ENCODE measurements at regions not wholly inside any gene's neighbourhood (a gene's known extent, or its start where the extent isn't known, plus 50 kb on each side); places are given as distances from the start of the nearest gene placed in this dataset.
"Not testable (repeated sequence)": the region's sequence is repeated elsewhere in the genome, so short reads cannot be mapped to it uniquely, and the experiment has no call there.

GRCh38 chr3:146746190-146746589, 141.0 kb upstream of the PLSCR5 start:
- DNase-seq: peak in 1 of 2 experiments; percentile 29

DNA sequence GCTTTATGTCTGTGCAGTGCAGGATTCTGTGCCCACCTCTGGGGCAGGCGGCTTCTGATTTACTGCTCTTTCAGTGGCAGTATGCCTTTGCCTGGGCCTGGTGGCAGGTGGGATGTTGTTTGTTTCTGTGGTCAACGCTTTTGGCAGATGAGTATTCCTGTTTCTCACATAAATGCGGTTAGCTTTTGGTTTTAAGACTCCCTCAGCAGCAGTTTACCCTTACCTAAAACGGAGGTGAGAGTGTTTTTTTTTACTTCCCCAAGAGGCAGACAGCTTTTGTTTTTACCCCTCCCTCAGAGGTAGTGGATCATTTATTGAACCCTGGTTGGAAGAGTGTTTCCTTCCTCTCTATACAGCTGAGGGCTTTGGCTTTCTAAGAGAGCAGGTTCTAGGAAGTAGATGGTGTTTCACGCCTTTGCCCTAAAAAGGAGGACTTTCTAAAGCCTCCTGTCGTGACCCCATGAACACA, 134.1 kb upstream of the PLSCR5 start:
- DNase-seq: no peak

- no peak for DNase-seq
Measured at GRCh38 chr3:146732325-146732724, 127.2 kb upstream of the PLSCR5 start.

DNA sequence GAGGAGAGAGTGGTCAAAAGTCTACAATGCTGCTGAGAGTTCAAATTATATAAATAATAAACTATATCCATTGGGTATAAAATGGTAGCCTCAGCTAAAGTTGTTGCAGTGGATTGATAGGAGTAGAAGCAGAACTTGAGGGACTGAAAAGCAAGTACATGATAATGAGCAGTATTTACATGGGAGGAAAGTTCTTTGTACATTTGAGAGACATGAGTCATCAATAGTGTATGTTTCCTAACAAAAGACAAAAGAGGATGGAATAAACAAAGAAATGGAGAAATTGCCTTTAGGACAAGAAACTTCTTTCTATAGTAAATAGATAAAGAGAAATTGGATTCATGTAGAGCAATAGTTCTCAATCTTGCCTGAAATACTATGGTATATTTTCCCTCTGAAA, 110.0 kb upstream of the PLSCR5 start:
- DNase-seq: no peak

GRCh38 chr3:146712806-146713205, 107.7 kb upstream of the PLSCR5 start:
- no peak for DNase-seq

- no peak for DNase-seq
Measured at GRCh38 chr3:146709969-146710368, 104.8 kb upstream of the PLSCR5 start.

DNA sequence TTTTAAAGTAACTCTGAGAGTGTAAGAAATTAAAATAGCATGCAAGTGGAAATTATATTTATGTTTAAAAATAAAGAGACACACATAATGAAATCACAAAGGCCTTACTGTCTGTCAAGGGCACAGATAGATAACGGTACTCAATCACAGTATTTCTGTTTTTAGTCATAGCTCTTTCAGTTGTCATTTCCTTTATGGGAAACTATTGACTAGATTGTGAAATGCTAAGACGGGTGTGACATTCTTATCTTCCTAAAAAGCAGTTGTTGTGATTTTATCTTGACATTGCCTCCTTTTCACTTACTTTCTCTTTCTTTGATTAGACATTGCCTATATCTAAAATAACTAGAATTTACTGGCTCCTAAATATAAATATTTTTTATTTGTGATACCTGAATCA, 100.1 kb upstream of the PLSCR5 start:
- DNase-seq: no peak

GRCh38 chr3:146702237-146702636, 97.1 kb upstream of the PLSCR5 start:
- DNase-seq: no peak

DNA sequence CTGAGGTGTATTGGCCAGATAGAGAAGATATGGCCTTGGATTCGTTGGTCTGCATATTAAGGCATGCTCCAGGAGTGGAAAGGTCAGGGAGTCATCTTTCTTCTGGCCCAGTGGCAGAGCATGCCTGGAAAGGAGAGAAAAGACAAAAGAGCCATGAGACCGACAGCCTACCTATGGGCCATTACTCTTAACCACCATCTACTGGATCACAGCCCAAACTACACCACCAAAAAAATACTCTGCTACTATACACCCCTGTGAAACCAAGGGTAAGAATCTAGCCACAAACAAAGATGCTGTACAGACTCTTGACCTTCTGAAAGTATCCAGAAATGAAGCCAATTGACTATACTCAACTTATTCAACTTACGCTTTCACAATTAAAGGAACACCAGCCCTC, 96.1 kb upstream of the PLSCR5 start:
- no peak for DNase-seq

GRCh38 chr3:146700025-146700424, 94.9 kb upstream of the PLSCR5 start:
- DNase-seq: not testable (repeated sequence)

- no peak for DNase-seq
Measured at GRCh38 chr3:146692254-146692653, 87.1 kb upstream of the PLSCR5 start.

- no peak for DNase-seq
Measured at GRCh38 chr3:146685050-146685814, 80.1 kb upstream of the PLSCR5 start.

GRCh38 chr3:146682171-146682570, 77.0 kb upstream of the PLSCR5 start:
- no peak for DNase-seq

GRCh38 chr3:146680617-146681016, 75.5 kb upstream of the PLSCR5 start:
- DNase-seq: no peak

- DNase-seq: no peak
Measured at GRCh38 chr3:146679995-146680394, 74.8 kb upstream of the PLSCR5 start.

DNA sequence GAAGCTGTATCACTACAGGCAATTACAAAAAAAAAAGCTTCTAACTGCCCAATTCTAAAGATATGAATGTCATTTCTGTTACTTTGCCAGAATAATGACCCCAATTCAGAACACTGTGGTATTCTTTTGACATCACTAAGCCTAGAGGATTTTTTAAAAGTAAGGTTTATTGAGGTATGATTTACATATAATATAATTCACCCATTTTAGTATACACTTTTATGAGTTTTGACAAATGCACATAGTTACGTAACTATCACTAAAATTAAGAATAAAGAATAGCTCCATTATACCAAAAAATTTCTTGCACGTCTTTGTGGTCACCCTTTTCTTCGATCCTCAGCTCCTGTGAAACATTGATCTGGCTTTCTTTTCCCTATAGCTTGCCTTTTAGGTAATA, 74.0 kb upstream of the PLSCR5 start:
- DNase-seq: no peak

DNA sequence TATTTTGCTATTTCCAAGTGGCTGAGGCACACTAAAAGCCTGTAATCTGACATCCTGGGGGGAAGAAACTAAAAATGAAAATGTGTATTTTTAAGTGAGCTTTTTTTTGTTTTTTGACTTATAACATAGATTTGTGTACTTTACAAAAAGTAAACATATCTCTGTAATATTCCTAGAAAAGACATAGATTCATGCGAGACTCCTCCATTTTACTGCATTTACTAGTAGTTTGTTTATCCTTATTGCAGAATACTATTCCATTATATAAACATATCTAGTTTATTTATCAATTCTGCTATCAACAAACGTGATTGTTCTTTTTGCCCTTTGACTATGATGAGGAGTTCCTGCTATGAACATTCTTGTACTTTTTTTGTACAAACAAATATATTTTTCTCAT, 67.8 kb upstream of the PLSCR5 start:
- DNase-seq: no peak

DNA sequence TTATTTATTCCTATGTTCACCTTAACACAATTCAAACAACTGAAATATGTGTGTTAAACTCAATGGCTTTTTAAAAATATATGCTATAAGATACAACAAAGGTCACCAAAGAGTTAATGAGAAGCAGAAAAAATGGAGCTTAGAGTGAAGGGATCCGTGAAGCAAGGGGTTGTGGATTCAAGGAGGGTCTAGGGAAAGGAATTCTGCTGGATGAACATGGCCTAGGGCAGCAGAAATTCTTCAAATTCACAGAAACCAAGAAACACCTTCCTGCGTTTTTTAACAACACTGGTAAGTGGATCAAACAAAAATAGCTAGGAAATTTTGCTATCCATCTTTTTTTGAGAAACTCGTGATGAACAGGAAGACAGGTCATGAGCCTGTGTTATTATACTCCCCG, 59.3 kb upstream of the PLSCR5 start:
- DNase-seq: no peak

- no peak for DNase-seq
Measured at GRCh38 chr3:146658841-146659240, 53.7 kb upstream of the PLSCR5 start.

GRCh38 chr3:146655333-146655996, 50.3 kb upstream of the PLSCR5 start:
- no peak for DNase-seq
